Ovary (tissue), 7 donors: ENCODE measurements at regions not wholly inside any gene's neighbourhood (a gene's known extent, or its start where the extent isn't known, plus 50 kb on each side); places are given as distances from the start of the nearest gene placed in this dataset.
A peak's percentile ranks its signal among the peaks of the same experiment; 100 is the strongest.
"Not testable (repeated sequence)": the region's sequence is repeated elsewhere in the genome, so short reads cannot be mapped to it uniquely, and the experiment has no call there.

ENCODE experiments used
- DNase-seq, 5 donors: peaks; one replicate each; pipeline ENCODE4 v3.0.0-alpha.2; 2019 to 2020
- H3K27ac ChIP-seq, 2 donors: fragments of 200-600 bp; one replicate each; pipeline versions ENCODE4 v1.5.1 to v1.8.0; 2019 to 2022
- H3K27me3 ChIP-seq: fragments of 200-600 bp; one replicate; pipeline ENCODE4 v1.8.0; 2022
- H3K36me3 ChIP-seq: fragments of 200-600 bp; sonication (generic); one replicate; pipeline ENCODE4 v1.5.1; 2019
- H3K4me1 ChIP-seq: one replicate; pipeline ENCODE4 v1.8.1; 2013; ENCODE audit warnings: mild to moderate bottlenecking, moderate library complexity; ENCODE audit not compliant: insufficient read depth
- H3K4me3 ChIP-seq: fragments of 200-600 bp; sonication (generic); one replicate; pipeline ENCODE4 v1.5.1; 2017
- H3K9me3 ChIP-seq, 2 donors: fragments of 200-600 bp in 1 of 2; sonication (generic) in 1 of 2; one replicate each; pipeline versions ENCODE4 v1.5.1 to v1.8.1; 2013 to 2019; ENCODE audit warnings: mild to moderate bottlenecking in 1 of 2, moderate library complexity in 1 of 2
- CTCF ChIP-seq, 3 donors: fragments of 450-650 bp in 2 of 3; fragments of 200-600 bp in 1 of 3; IDR thresholded peaks; one replicate each; pipeline versions ENCODE4 v1.5.1 to v1.8.0; 2016 to 2022; ENCODE audit warnings: antibody characterized with exemption in 3 of 3, mild to moderate bottlenecking in 1 of 3
- EP300 ChIP-seq: sonication (generic); formaldehyde crosslinking; IDR thresholded peaks from one replicate; pipeline ENCODE4 v1.6.1; 2017; ENCODE audit warnings: antibody characterized with exemption
- POLR2A ChIP-seq: fragments of 450-650 bp; IDR thresholded peaks from one replicate; pipeline ENCODE4 v1.6.1; 2017; ENCODE audit warnings: antibody characterized with exemption, mild to moderate bottlenecking, moderate library complexity
- WGBS, 3 donors: extraction: QIAGEN DNeasy Blood & Tissue Kit in 1 of 3; methylation state at CpG; one replicate each; pipeline versions ENCODE4 v1.1.5 to v1.1.7; 2013 to 2017; 5-methylcytosine and 5-hydroxymethylcytosine counted together
- intact Hi-C, 4 donors: fragments of 100-400 bp; cut with DNase I; formaldehyde crosslinking; loops; one replicate each; pipeline versions ENCODE4 v1.11.0 to v1.15.1; 2022 to 2023
- donor health status: DM: no; HTN: no; CAD: no; lungs with moderate emphysema.
- donor health status: DM: no; HTN: no; CAD: no.
- donor health status: Bipolar disorder and iron deficiency.
- donor health status: DM: no; HTN: no; CAD: no.
- donor health status: DM: yes; HTN: yes; CAD: no.

DNA sequence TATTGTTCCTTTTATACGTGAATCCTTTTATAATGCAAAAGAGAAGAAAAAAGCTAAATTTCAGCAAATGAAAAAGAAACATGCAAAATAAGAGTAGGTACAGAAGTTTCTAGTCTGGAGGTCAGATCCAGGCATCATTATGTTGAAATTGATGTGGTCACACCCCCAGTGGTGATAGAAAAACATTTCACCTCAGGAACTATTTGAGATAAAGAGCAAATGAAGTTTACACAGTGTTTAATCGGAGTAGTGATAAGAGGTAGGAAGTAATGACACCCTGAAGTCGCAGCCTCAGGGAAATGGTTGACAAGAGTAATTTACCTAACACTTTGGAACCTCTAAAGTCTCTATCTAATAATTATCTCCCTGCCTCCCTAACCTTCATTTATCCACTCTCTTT, 536.0 kb upstream of the STEAP1 start:
- intact Hi-C loops, result no loop called here
- H3K27me3 ChIP-seq, result peaks cover 5% of the 10 kb centered on the region
- WGBS, 3 donors, result 51 to 58% (median 52%) methylated on average over 3 of the region's 3 CpGs
- DNase-seq, result no peak
- H3K9me3 ChIP-seq, result no peaks in the 10 kb centered on the region
- no peaks in the 10 kb centered on the region for H3K36me3 ChIP-seq
- H3K4me1 ChIP-seq, result no peaks in the 10 kb centered on the region
- no peak for TF ChIP-seq POLR2A
- no peak overlapping the region for H3K27ac ChIP-seq
- H3K4me3 ChIP-seq, result no peak overlapping the region

DNA sequence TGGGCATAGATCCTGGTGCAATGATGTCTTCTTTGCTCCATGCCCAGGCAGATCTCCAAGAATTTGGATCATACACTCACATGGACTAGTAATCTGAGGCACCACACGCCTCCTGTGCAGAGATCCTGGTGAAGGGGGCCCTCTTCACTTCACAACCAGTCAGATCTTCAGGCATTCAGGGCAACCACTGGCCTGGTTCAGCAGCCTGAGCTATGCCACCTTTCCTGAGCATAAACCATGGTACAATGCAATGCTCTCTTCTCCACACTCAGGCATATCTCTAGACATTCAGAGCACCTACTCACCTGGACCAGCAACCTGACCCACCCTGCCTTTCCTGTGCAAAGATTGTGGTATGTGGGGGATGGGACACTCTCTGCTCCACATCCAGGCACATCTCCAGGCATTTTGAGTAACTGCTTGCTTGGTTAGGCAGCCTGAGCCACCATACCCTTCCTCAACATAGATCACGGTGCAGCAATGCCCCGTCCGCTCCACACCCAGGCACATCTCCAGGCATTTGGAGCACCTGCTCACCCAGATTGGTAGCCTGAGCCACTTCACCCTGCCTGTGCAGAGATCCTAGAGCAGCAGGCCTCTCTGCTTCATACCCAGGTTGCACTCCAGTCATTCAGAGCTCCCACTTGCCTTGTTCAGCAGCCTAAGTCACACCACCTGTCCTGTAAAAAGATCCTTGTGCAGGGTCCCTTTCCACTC, 532.2 kb upstream of the STEAP1 start:
- intact Hi-C loops, result loop anchor here in 1 of 4 donors (10.0 kb wide), 1 partner anchor 827 kb away; the partner anchor contains the start of gene TEX47
- Histone ChIP-seq H3K27ac (no peak overlapping the region), H3K4me3 (no peak overlapping the region), H3K27me3 (peaks cover 4% of the 10 kb centered on the region), H3K9me3 (no peaks in the 10 kb centered on the region), H3K36me3 (no peaks in the 10 kb centered on the region), H3K4me1 (no peaks in the 10 kb centered on the region)
- WGBS, 3 donors, result 91 to 97% (median 97%) methylated on average over 4 of the region's 4 CpGs
- no peak for DNase-seq
- TF ChIP-seq CTCF (IDR thresholded peaks at IDR 0.05), result no peak
- no peak for TF ChIP-seq POLR2A
- no peak for TF ChIP-seq EP300

DNA sequence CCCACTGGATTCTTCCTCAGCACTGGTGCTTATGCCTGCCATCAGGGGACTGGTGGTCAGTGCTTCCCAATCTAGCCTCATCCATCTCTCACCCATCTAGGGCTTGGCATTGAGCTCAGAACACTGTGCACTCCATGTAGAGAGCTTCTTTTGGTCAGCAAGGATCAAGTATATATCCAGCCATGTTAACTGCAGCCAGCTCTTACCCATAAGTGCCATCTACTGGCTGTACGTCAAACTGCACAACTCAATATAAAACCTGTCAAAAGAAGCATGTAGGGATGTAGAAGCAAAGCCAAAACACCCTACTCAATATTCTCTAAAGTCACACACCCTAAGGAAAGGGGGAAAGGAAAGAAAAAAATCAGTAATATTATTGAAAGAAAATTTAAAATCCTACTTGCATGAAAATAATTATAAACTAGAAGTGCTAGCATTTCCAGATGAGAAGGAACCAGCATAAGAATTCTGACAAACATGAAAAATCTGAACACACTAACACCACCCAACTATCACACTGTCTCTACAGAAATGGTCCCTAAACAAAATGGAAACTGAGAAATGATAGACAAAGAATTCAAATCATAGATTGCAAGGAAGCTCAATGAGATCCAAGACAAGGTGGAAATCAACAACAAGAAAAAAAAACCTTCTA, 531.1 kb upstream of the STEAP1 start:
- whole genome bisulfite sequencing, 3 donors, result 36 to 49% (median 45%) methylated on average over 1 of the region's 1 CpG

GRCh38 chr7:89624155-89624554, 530.1 kb upstream of the STEAP1 start:
- not testable (repeated sequence) for H3K4me3 ChIP-seq, H3K27ac ChIP-seq, H3K36me3 ChIP-seq, H3K27me3 ChIP-seq, H3K4me1 ChIP-seq, DNase-seq, H3K9me3 ChIP-seq
- intact Hi-C loops, result loop anchor here in 1 of 4 donors (10.0 kb wide), 1 partner anchor 829 kb away; the partner anchor contains the start of gene TEX47
- 94 to 96% (median 95%) methylated on average over 5 of the region's 5 CpGs for WGBS, 3 donors

More for the DNA sequence above, 531.1 kb upstream of the STEAP1 start:
- Histone ChIP-seq H3K36me3 (no peaks in the 10 kb centered on the region), H3K27ac (no peak overlapping the region), H3K9me3 (no peaks in the 10 kb centered on the region), H3K4me3 (no peak overlapping the region), H3K27me3 (no peaks in the 10 kb centered on the region), H3K4me1 (no peaks in the 10 kb centered on the region)
- TF ChIP-seq POLR2A (no peak), EP300 (no peak), CTCF (IDR thresholded peaks at IDR 0.05) (peak in 2 of 3 donors; percentile 31 to 40)
- peak in 2 of 5 donors; percentile 14 to 36 for DNase-seq
- intact Hi-C loops, result loop anchor here in 1 of 4 donors (10.0 kb wide), 1 partner anchor 828 kb away; the partner anchor contains the start of gene TEX47

DNA sequence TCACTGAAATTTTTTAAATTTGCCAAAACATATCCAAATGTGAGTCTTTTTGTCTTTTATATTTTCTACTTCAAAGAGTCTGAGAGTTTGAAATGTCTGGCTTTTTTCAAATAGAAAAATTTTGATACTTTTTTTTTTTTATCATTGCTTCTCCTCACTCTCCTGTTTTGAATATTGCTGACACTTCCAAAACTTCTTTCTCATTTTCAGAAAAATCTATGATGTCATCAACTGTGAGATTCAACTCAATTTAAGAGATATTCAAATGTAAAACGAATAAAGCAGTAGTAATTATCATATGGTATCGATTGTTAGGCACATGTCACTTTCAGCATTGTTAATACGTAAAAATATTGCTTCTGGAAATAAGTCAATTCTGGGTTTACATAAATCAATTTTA, 505.8 kb upstream of the STEAP1 start:
- H3K36me3 ChIP-seq, result no peaks in the 10 kb centered on the region
- 89 to 97% (median 92%) methylated on average over 3 of the region's 3 CpGs for WGBS, 3 donors
- H3K4me3 ChIP-seq, result no peak overlapping the region
- intact Hi-C loops, result no loop called here
- no peak overlapping the region for H3K27ac ChIP-seq
- no peaks in the 10 kb centered on the region for H3K9me3 ChIP-seq
- H3K27me3 ChIP-seq, result no peaks in the 10 kb centered on the region
- H3K4me1 ChIP-seq, result no peaks in the 10 kb centered on the region
- no peak for DNase-seq
- TF ChIP-seq POLR2A, result no peak
- TF ChIP-seq EP300, result no peak
- no peak for TF ChIP-seq CTCF (IDR thresholded peaks at IDR 0.05)
